Keratinocyte (primary cell): ENCODE measurements at regions not wholly inside any gene's neighbourhood (a gene's known extent, or its start where the extent isn't known, plus 50 kb on each side); places are given as distances from the start of the nearest gene placed in this dataset.

Experiments used
- CTCF ChIP-seq, 3 experiments: IDR thresholded peaks in 1 of 3; conservative IDR thresholded peaks in 1 of 3; optimal IDR thresholded peaks in 1 of 3; 2 replicates in 2 of 3; 3 replicates in 1 of 3; pipeline versions ENCODE3 to v1.5.1; 2011; ENCODE audit warnings: low read length in 3 of 3, mild to moderate bottlenecking in 3 of 3, moderate library complexity in 2 of 3, control low read depth in 1 of 3, inconsistent platforms in 1 of 3; ENCODE audit not compliant: insufficient read depth in 2 of 3; ENCODE audit errors: extremely low read depth in 1 of 3
- EZH2 ChIP-seq: IDR thresholded peaks from one replicate; pipeline ENCODE4 v1.6.1; 2012; ENCODE audit warnings: inconsistent platforms, mild to moderate bottlenecking, low read length, moderate library complexity

GRCh38 chr16:82440336-82440735, 186.4 kb upstream of the CDH13 start:
- no peak for TF ChIP-seq CTCF (optimal IDR thresholded peaks at IDR 0.05 in 1 of 3, IDR thresholded peaks at IDR 0.05 in 1 of 3, conservative IDR thresholded peaks at IDR 0.05 in 1 of 3; ENCODE audit: extremely low read depth in 1 of 3, insufficient read depth in 2 of 3, low read length in 3 of 3)
- no peak for TF ChIP-seq EZH2
